Astrocyte (in vitro differentiated cells and primary cell): ENCODE measurements at regions not wholly inside any gene's neighbourhood (a gene's known extent, or its start where the extent isn't known, plus 50 kb on each side); places are given as distances from the start of the nearest gene placed in this dataset.

Source experiments
- DNase-seq: peaks from one replicate; pipeline ENCODE4 v3.0.0-alpha.2; 2010; ENCODE audit warnings: low read depth
- FAIRE-seq: peaks from 2 replicates; lab custom pipeline; 2011; peaks lifted over from hg19 to GRCh38; lab: Jason Lieb, UNC
- H2AFZ ChIP-seq: 2 replicates; pipeline ENCODE4 v1.6.0; 2012; ENCODE audit warnings: low read depth, low read length, inconsistent platforms
- H3K27ac ChIP-seq: 2 replicates; pipeline ENCODE4 v1.5.1; 2011; ENCODE audit warnings: low read depth, low read length, inconsistent platforms
- H3K27me3 ChIP-seq: 2 replicates; pipeline ENCODE4 v1.6.0; 2011; ENCODE audit warnings: low read length, inconsistent platforms; ENCODE audit not compliant: insufficient read depth
- H3K36me3 ChIP-seq: 2 replicates; pipeline ENCODE4 v1.5.1; 2011; ENCODE audit warnings: low read length, inconsistent platforms; ENCODE audit not compliant: insufficient read depth
- H3K4me1 ChIP-seq: 2 replicates; pipeline ENCODE4 v1.5.1; 2011; ENCODE audit warnings: low read length, inconsistent platforms; ENCODE audit not compliant: insufficient read depth
- H3K4me2 ChIP-seq: 2 replicates; pipeline ENCODE4 v1.6.0; 2012; ENCODE audit warnings: low read length, inconsistent platforms
- H3K4me3 ChIP-seq: 2 replicates; pipeline ENCODE4 v1.5.1; 2011; ENCODE audit warnings: low read depth, mild to moderate bottlenecking, low read length, inconsistent platforms; ENCODE audit not compliant: insufficient read depth
- H3K79me2 ChIP-seq: 2 replicates; pipeline ENCODE4 v1.6.0; 2012; ENCODE audit warnings: mild to moderate bottlenecking, low read length, inconsistent platforms; ENCODE audit not compliant: insufficient read depth
- H3K9ac ChIP-seq: 2 replicates; pipeline ENCODE4 v1.6.0; 2012; ENCODE audit warnings: mild to moderate bottlenecking, low read length, inconsistent platforms
- H3K9me3 ChIP-seq: 2 replicates; pipeline ENCODE4 v1.5.1; 2012; ENCODE audit warnings: low read depth, mild to moderate bottlenecking, low read length, inconsistent platforms; ENCODE audit not compliant: insufficient read depth
- H4K20me1 ChIP-seq: 2 replicates; pipeline ENCODE4 v1.6.0; 2012; ENCODE audit warnings: low read length, inconsistent platforms; ENCODE audit not compliant: insufficient read depth
- H3K27ac Mint-ChIP-seq: one replicate; pipeline ENCODE4 v1.8.0; 2021; ENCODE audit warnings: mild to moderate bottlenecking, mixed read lengths; ENCODE audit not compliant: unreplicated experiment
- H3K27me3 Mint-ChIP-seq: one replicate; pipeline ENCODE4 v1.8.0; 2021; ENCODE audit warnings: low read depth, mixed read lengths; ENCODE audit not compliant: unreplicated experiment
- H3K36me3 Mint-ChIP-seq: one replicate; pipeline ENCODE4 v1.8.0; 2021; ENCODE audit warnings: low read depth, mixed read lengths; ENCODE audit not compliant: unreplicated experiment
- H3K4me1 Mint-ChIP-seq: one replicate; pipeline ENCODE4 v1.8.0; 2021; ENCODE audit warnings: low read depth, mixed read lengths; ENCODE audit not compliant: unreplicated experiment
- H3K4me3 Mint-ChIP-seq: one replicate; pipeline ENCODE4 v1.8.0; 2021; ENCODE audit warnings: mild to moderate bottlenecking, moderate library complexity, mixed read lengths; ENCODE audit not compliant: unreplicated experiment
- H3K9me3 Mint-ChIP-seq: one replicate; pipeline ENCODE4 v1.8.0; 2021; ENCODE audit warnings: mild to moderate bottlenecking, mixed read lengths; ENCODE audit not compliant: unreplicated experiment
- CTCF ChIP-seq: IDR thresholded peaks from 2 replicates; pipeline ENCODE4 v1.5.1; 2011; ENCODE audit warnings: low read depth, mild to moderate bottlenecking, inconsistent platforms, low read length, moderate library complexity; ENCODE audit not compliant: insufficient read depth
- EZH2 ChIP-seq: IDR thresholded peaks from 2 replicates; pipeline ENCODE4 v1.6.1; 2012; ENCODE audit warnings: mild to moderate bottlenecking, low read length, inconsistent platforms; ENCODE audit not compliant: insufficient read depth

- no peaks in the 10 kb centered on the region for H3K79me2 ChIP-seq
- H3K36me3 Mint-ChIP-seq = no peaks in the 10 kb centered on the region
- TF ChIP-seq EZH2 (no peak), CTCF (no peak)
- H3K9ac ChIP-seq = no peak overlapping the region
- H3K27me3 ChIP-seq = no peaks in the 10 kb centered on the region
- DNase-seq = no peak
- H3K9me3 ChIP-seq = no peaks in the 10 kb centered on the region
- peaks cover 2% of the 10 kb centered on the region for H3K9me3 Mint-ChIP-seq
- no peak overlapping the region for H3K27ac ChIP-seq
- H3K4me2 ChIP-seq = no peak overlapping the region
- H4K20me1 ChIP-seq = no peaks in the 10 kb centered on the region
- no peak overlapping the region for H3K4me3 Mint-ChIP-seq
- H3K4me1 Mint-ChIP-seq = peaks cover 10% of the 10 kb centered on the region
- H3K4me1 ChIP-seq = no peaks in the 10 kb centered on the region
- H2AFZ ChIP-seq = no peak overlapping the region
- H3K4me3 ChIP-seq = no peak overlapping the region
- peaks cover 2% of the 10 kb centered on the region for H3K27me3 Mint-ChIP-seq
- no peak for FAIRE-seq
- H3K27ac Mint-ChIP-seq = no peak overlapping the region
- no peaks in the 10 kb centered on the region for H3K36me3 ChIP-seq
Observed at GRCh38 chr20:22696759-22697158, 112.4 kb upstream of the FOXA2 start.

- no peak for FAIRE-seq
- no peak overlapping the region for H3K27ac Mint-ChIP-seq
- no peak overlapping the region for H2AFZ ChIP-seq
- peaks cover 2% of the 10 kb centered on the region for H3K27me3 Mint-ChIP-seq
- H3K4me3 ChIP-seq = no peak overlapping the region
- no peaks in the 10 kb centered on the region for H3K36me3 ChIP-seq
- no peak overlapping the region for H3K4me2 ChIP-seq
- H3K36me3 Mint-ChIP-seq = no peaks in the 10 kb centered on the region
- H4K20me1 ChIP-seq = no peaks in the 10 kb centered on the region
- H3K9me3 Mint-ChIP-seq = peaks cover 7% of the 10 kb centered on the region
- no peak for DNase-seq
- H3K79me2 ChIP-seq = no peaks in the 10 kb centered on the region
- TF ChIP-seq CTCF = no peak
- TF ChIP-seq EZH2 = no peak
- H3K27ac ChIP-seq = no peak overlapping the region
- H3K4me3 Mint-ChIP-seq = no peak overlapping the region
- peaks cover 7% of the 10 kb centered on the region for H3K4me1 Mint-ChIP-seq
- no peaks in the 10 kb centered on the region for H3K4me1 ChIP-seq
- H3K27me3 ChIP-seq = no peaks in the 10 kb centered on the region
- H3K9me3 ChIP-seq = no peaks in the 10 kb centered on the region
- H3K9ac ChIP-seq = no peak overlapping the region
Observed at GRCh38 chr20:22698259-22698842, 114.0 kb upstream of the FOXA2 start.

- H3K36me3 Mint-ChIP-seq = no peaks in the 10 kb centered on the region
- TF ChIP-seq EZH2 (no peak), CTCF (no peak)
- Histone ChIP-seq H3K27me3 (no peaks in the 10 kb centered on the region), H3K9me3 (no peaks in the 10 kb centered on the region), H3K9ac (no peak overlapping the region), H3K36me3 (no peaks in the 10 kb centered on the region), H4K20me1 (no peaks in the 10 kb centered on the region), H2AFZ (no peak overlapping the region), H3K4me1 (no peaks in the 10 kb centered on the region), H3K4me2 (no peak overlapping the region), H3K4me3 (no peak overlapping the region), H3K79me2 (no peaks in the 10 kb centered on the region), H3K27ac (no peak overlapping the region)
- peaks cover 2% of the 10 kb centered on the region for H3K27me3 Mint-ChIP-seq
- FAIRE-seq (no peak), DNase-seq (no peak)
- H3K4me1 Mint-ChIP-seq = peaks cover 7% of the 10 kb centered on the region
- no peak overlapping the region for H3K4me3 Mint-ChIP-seq
- H3K9me3 Mint-ChIP-seq = peaks cover 7% of the 10 kb centered on the region
- no peak overlapping the region for H3K27ac Mint-ChIP-seq
Observed at GRCh38 chr20:22699396-22699795, 115.0 kb upstream of the FOXA2 start.
